ENCODE measurements at regions not wholly inside any gene's neighbourhood (a gene's known extent, or its start where the extent isn't known, plus 50 kb on each side); places are given as distances from the start of the nearest gene placed in this dataset.
"Not testable (repeated sequence)": the region's sequence is repeated elsewhere in the genome, so short reads cannot be mapped to it uniquely, and the experiment has no call there.

GRCh38 chr2:18975506-18976167 lies 382.8 kb downstream of the OSR1 start:
- no peak for DNase-seq
- no peak for ATAC-seq (ENCODE audit: low FRiP score in 2 of 2)
- Histone ChIP-seq H3K4me1 (peaks cover 0 to 4% (median 0%) of the 10 kb centered on the region in 4 donors), H3K36me3 (no peaks in the 10 kb centered on the region), H3K27me3 (no peaks in the 10 kb centered on the region), H3K27ac (peak overlapping the region in 2 of 4 donors; percentile 4 to 42), H3K4me3 (no peak overlapping the region), H3K9me3 (no peaks in the 10 kb centered on the region)
- no peak for TF ChIP-seq POLR2A (IDR thresholded peaks at IDR 0.05)
- no peak for TF ChIP-seq EP300 (IDR thresholded peaks at IDR 0.05)
- TF ChIP-seq CTCF (IDR thresholded peaks at IDR 0.05): no peak
- no peak for TF ChIP-seq POLR2AphosphoS5 (IDR thresholded peaks at IDR 0.05)
- 56 to 64% methylated on average over 9 of the region's 9 CpGs for WGBS, 2 donors

GRCh38 chr2:18971628-18972027 lies 382.3 kb upstream of the NT5C1B start:
- Histone ChIP-seq H3K9me3 (no peaks in the 10 kb centered on the region), H3K4me1 (peaks cover 0 to 4% (median 0%) of the 10 kb centered on the region in 4 donors), H3K27ac (no peak overlapping the region), H3K36me3 (no peaks in the 10 kb centered on the region), H3K4me3 (no peak overlapping the region), H3K27me3 (no peaks in the 10 kb centered on the region)
- ATAC-seq (ENCODE audit: low FRiP score in 2 of 2): no peak
- no peak for TF ChIP-seq POLR2A (IDR thresholded peaks at IDR 0.05)
- no peak for TF ChIP-seq POLR2AphosphoS5 (IDR thresholded peaks at IDR 0.05)
- TF ChIP-seq EP300 (IDR thresholded peaks at IDR 0.05): no peak
- TF ChIP-seq CTCF (IDR thresholded peaks at IDR 0.05): no peak
- no peak for DNase-seq

GRCh38 chr2:18971069-18971378 lies 381.7 kb upstream of the NT5C1B start:
- no peak for DNase-seq
- ATAC-seq (ENCODE audit: low FRiP score in 2 of 2): no peak
- H3K36me3 ChIP-seq: no peaks in the 10 kb centered on the region
- H3K4me3 ChIP-seq: no peak overlapping the region
- no peaks in the 10 kb centered on the region for H3K27me3 ChIP-seq
- no peak overlapping the region for H3K27ac ChIP-seq
- H3K9me3 ChIP-seq: no peaks in the 10 kb centered on the region
- TF ChIP-seq EP300 (IDR thresholded peaks at IDR 0.05) (no peak), CTCF (IDR thresholded peaks at IDR 0.05) (no peak), POLR2A (IDR thresholded peaks at IDR 0.05) (no peak), POLR2AphosphoS5 (IDR thresholded peaks at IDR 0.05) (no peak)
- WGBS, 2 donors: 93 to 100% methylated on average over 3 of the region's 3 CpGs
- H3K4me1 ChIP-seq: peaks cover 0 to 4% (median 0%) of the 10 kb centered on the region in 4 donors

GRCh38 chr2:18966131-18966530 lies 376.8 kb upstream of the NT5C1B start:
- ATAC-seq (ENCODE audit: low FRiP score in 2 of 2): no peak
- H3K36me3 ChIP-seq: no peaks in the 10 kb centered on the region

GRCh38 chr2:18963739-18964256 lies 374.4 kb upstream of the NT5C1B start:
- H3K4me3 ChIP-seq; H3K9me3 ChIP-seq; H3K36me3 ChIP-seq; ATAC-seq (ENCODE audit: low FRiP score in 2 of 2); H3K27me3 ChIP-seq; H3K4me1 ChIP-seq; DNase-seq; H3K27ac ChIP-seq: not testable (repeated sequence)
- WGBS, 2 donors: 91 to 92% methylated on average over 3 of the region's 3 CpGs

More at GRCh38 chr2:18966131-18966530, 376.8 kb upstream of the NT5C1B start:
- Histone ChIP-seq H3K9me3 (no peaks in the 10 kb centered on the region), H3K27ac (no peak overlapping the region), H3K4me3 (no peak overlapping the region), H3K27me3 (no peaks in the 10 kb centered on the region), H3K4me1 (no peaks in the 10 kb centered on the region)
- no peak for DNase-seq
- 28 to 42% methylated on average over 1 of the region's 1 CpG for WGBS, 2 donors
- TF ChIP-seq POLR2A (IDR thresholded peaks at IDR 0.05): no peak
- TF ChIP-seq EP300 (IDR thresholded peaks at IDR 0.05): no peak
- no peak for TF ChIP-seq CTCF (IDR thresholded peaks at IDR 0.05)

Measured in upper lobe of left lung (tissue), 6 donors.